Vagina (tissue), 2 donors: ENCODE measurements at regions not wholly inside any gene's neighbourhood (a gene's known extent, or its start where the extent isn't known, plus 50 kb on each side); places are given as distances from the start of the nearest gene placed in this dataset.

Experiments
- DNase-seq, 2 donors: peaks; one replicate each; pipeline ENCODE4 v3.0.0-alpha.2; 2017; ENCODE audit errors: extremely low spot score in 2 of 2
- H3K27ac ChIP-seq: fragments of 200-600 bp; sonication (generic); one replicate; pipeline ENCODE4 v1.5.1; 2019
- H3K27me3 ChIP-seq: fragments of 200-600 bp; sonication (generic); one replicate; pipeline ENCODE4 v1.5.1; 2019
- H3K36me3 ChIP-seq, 2 donors: fragments of 200-600 bp; sonication (generic); one replicate each; pipeline ENCODE4 v1.5.1; 2017 to 2019
- H3K4me1 ChIP-seq: fragments of 200-600 bp; sonication (generic); one replicate; pipeline ENCODE4 v1.5.1; 2019
- H3K4me3 ChIP-seq, 2 donors: fragments of 200-600 bp; sonication (generic); 1 replicate in 1 of 2; 2 replicates in 1 of 2; pipeline ENCODE4 v1.5.1; 2016 to 2019
- H3K9me3 ChIP-seq: fragments of 200-600 bp; sonication (generic); one replicate; pipeline ENCODE4 v1.5.1; 2019
- CTCF ChIP-seq, 3 experiments: fragments of 450-650 bp in 2 of 3; fragments of 200-600 bp in 1 of 3; sonication (generic) in 1 of 3; IDR thresholded peaks; one replicate each; pipeline ENCODE4 v1.5.1; 2017 to 2019; ENCODE audit warnings: antibody characterized with exemption in 3 of 3, mild to moderate bottlenecking in 2 of 3, moderate library complexity in 2 of 3
- POLR2A ChIP-seq, 2 donors: fragments of 450-650 bp; IDR thresholded peaks; one replicate each; pipeline ENCODE4 v1.6.1; 2017; ENCODE audit warnings: antibody characterized with exemption in 2 of 2, mild to moderate bottlenecking in 2 of 2, moderate library complexity in 2 of 2
- POLR2AphosphoS5 ChIP-seq, 2 donors: sonication (generic); formaldehyde crosslinking; IDR thresholded peaks; one replicate each; pipeline ENCODE4 v1.9.0; 2017; ENCODE audit warnings: antibody characterized with exemption in 2 of 2, mild to moderate bottlenecking in 2 of 2, low read depth in 1 of 2; ENCODE audit not compliant: insufficient read depth in 1 of 2
- intact Hi-C: fragments of 100-400 bp; cut with DNase I; formaldehyde crosslinking; loops from one replicate; pipeline ENCODE4 v1.15.1; 2023

- Histone ChIP-seq H3K27ac (no peak overlapping the region), H3K4me3 (no peak overlapping the region), H3K27me3 (no peaks in the 10 kb centered on the region), H3K36me3 (no peaks in the 10 kb centered on the region), H3K4me1 (peaks cover 5% of the 10 kb centered on the region), H3K9me3 (no peaks in the 10 kb centered on the region)
- TF ChIP-seq POLR2A (IDR thresholded peaks at IDR 0.05) (no peak), CTCF (IDR thresholded peaks at IDR 0.05) (no peak), POLR2AphosphoS5 (IDR thresholded peaks at IDR 0.05; ENCODE audit: insufficient read depth in 1 of 2, low read depth in 1 of 2) (peak in 1 of 2 donors; percentile 31)
- DNase-seq, result no peak
- intact Hi-C loops, result no loop called here
Measured at GRCh38 chr6:48213076-48213788, 102.2 kb upstream of the PTCHD4 start.

GRCh38 chr6:48212501-48212900 lies 101.5 kb upstream of the PTCHD4 start:
- no peak for DNase-seq
- no peaks in the 10 kb centered on the region for H3K27me3 ChIP-seq
- peaks cover 5% of the 10 kb centered on the region for H3K4me1 ChIP-seq
- intact Hi-C loops, result no loop called here
- H3K9me3 ChIP-seq, result no peaks in the 10 kb centered on the region
- TF ChIP-seq POLR2AphosphoS5 (IDR thresholded peaks at IDR 0.05; ENCODE audit: insufficient read depth in 1 of 2, low read depth in 1 of 2) (no peak), CTCF (IDR thresholded peaks at IDR 0.05) (no peak), POLR2A (IDR thresholded peaks at IDR 0.05) (no peak)
- H3K27ac ChIP-seq, result no peak overlapping the region
- no peaks in the 10 kb centered on the region for H3K36me3 ChIP-seq
- no peak overlapping the region for H3K4me3 ChIP-seq

GRCh38 chr6:48206091-48206490 lies 95.1 kb upstream of the PTCHD4 start:
- Histone ChIP-seq H3K27ac (no peak overlapping the region), H3K36me3 (no peaks in the 10 kb centered on the region), H3K4me3 (no peak overlapping the region), H3K4me1 (no peaks in the 10 kb centered on the region), H3K27me3 (no peaks in the 10 kb centered on the region), H3K9me3 (no peaks in the 10 kb centered on the region)
- no peak for DNase-seq
- intact Hi-C loops, result no loop called here
- TF ChIP-seq POLR2A (IDR thresholded peaks at IDR 0.05), result no peak

GRCh38 chr6:48200869-48201390 lies 89.9 kb upstream of the PTCHD4 start:
- Histone ChIP-seq H3K36me3 (no peaks in the 10 kb centered on the region), H3K27ac (no peak overlapping the region), H3K9me3 (no peaks in the 10 kb centered on the region), H3K4me3 (no peak overlapping the region), H3K4me1 (no peaks in the 10 kb centered on the region), H3K27me3 (no peaks in the 10 kb centered on the region)
- TF ChIP-seq POLR2AphosphoS5 (IDR thresholded peaks at IDR 0.05; ENCODE audit: insufficient read depth in 1 of 2, low read depth in 1 of 2) (no peak), POLR2A (IDR thresholded peaks at IDR 0.05) (no peak), CTCF (IDR thresholded peaks at IDR 0.05) (no peak)
- no peak for DNase-seq
- intact Hi-C loops, result no loop called here

- Histone ChIP-seq H3K27ac (no peak overlapping the region), H3K9me3 (no peaks in the 10 kb centered on the region), H3K36me3 (no peaks in the 10 kb centered on the region), H3K4me1 (no peaks in the 10 kb centered on the region), H3K4me3 (no peak overlapping the region), H3K27me3 (no peaks in the 10 kb centered on the region)
- no peak for DNase-seq
- intact Hi-C loops, result no loop called here
- TF ChIP-seq POLR2AphosphoS5 (IDR thresholded peaks at IDR 0.05; ENCODE audit: insufficient read depth in 1 of 2, low read depth in 1 of 2) (no peak), POLR2A (IDR thresholded peaks at IDR 0.05) (no peak), CTCF (IDR thresholded peaks at IDR 0.05) (no peak)
Measured at GRCh38 chr6:48199499-48199898, 88.5 kb upstream of the PTCHD4 start.
